Activated naive CD8-positive, alpha-beta T cell treated with anti-CD3 and anti-CD28 coated beads, Interleukin-2, amount 50 U/mL, for 16 hours (primary cell): ENCODE measurements at regions not wholly inside any gene's neighbourhood (a gene's known extent, or its start where the extent isn't known, plus 50 kb on each side); places are given as distances from the start of the nearest gene placed in this dataset.

Experiments used
- DNase-seq: peaks from one replicate; pipeline ENCODE4 v3.0.0-alpha.2; 2020; ENCODE audit warnings: low read depth, low spot score

DNA sequence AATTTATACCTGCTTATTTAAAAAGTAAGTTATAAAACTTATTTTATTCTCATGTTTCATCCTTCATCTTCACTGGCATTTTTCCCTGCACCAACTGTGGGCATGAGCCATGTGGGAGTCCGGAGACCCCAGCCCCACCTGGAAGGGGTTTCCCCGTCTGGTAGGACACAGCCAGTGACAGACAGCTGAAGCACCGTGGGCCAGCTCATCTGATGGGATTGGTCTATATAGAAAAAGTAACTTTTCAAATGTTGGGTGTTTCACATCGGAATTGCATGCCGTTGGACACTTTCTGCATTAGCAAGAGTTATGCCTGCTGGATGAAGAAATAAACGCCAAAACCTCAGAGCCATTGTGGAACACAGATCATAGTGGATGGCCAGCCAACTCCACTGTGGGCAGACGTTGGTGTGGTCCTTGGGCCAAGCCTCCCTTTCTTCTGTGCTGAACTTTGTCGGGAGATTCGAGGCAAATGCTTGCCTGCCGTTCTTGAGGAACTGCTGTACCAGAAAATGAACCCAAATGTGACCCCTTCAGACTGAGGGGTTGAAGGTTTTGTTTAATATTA, 1329.3 kb downstream of the TBC1D22A start:
- no peak for DNase-seq

DNA sequence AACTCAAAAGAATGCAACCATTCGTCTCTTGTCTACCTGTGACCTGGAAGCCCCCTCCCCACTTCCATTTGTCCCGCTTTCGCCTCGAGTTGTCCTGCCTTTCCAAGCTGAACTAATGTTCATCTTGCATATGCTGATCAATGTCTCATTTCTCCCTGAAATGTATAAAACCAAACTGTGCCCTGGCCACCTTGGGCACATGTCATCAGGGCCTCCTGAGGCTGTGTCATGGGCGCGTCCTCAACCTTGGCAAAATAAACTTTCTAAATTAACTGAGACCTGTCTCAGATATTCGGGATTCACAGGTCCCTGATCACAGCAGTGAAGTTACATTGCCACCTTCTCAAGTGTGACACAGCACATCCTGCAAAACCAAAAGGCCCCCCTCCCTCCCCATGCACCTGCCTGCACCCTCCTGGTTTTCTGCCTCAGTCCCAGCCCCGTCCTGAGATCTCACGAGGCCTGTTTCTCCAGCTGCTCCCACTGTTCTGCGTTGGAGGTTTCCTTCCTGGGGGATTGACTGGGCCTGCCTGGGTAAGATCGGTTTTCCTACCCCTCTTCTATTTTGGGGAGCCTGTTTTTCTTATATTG, 1328.7 kb downstream of the TBC1D22A start:
- no peak for DNase-seq

DNA sequence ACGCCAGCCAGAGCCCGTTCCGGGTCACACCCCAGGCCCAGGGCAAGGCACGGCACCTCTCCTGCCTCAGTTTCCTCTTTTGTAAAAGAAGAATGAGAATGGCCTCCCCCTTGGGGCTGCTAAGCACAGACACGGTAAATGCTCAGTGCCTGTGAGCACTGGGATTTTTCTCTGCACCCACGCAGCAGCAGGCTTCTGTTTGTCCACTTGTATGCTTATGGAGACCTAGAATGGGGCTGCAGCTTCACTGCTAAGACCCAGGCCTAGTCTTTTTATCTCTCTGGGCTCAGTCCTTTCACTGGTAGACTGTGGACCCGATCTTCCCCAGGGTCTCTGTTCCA, 1327.9 kb downstream of the TBC1D22A start:
- DNase-seq = no peak

DNA sequence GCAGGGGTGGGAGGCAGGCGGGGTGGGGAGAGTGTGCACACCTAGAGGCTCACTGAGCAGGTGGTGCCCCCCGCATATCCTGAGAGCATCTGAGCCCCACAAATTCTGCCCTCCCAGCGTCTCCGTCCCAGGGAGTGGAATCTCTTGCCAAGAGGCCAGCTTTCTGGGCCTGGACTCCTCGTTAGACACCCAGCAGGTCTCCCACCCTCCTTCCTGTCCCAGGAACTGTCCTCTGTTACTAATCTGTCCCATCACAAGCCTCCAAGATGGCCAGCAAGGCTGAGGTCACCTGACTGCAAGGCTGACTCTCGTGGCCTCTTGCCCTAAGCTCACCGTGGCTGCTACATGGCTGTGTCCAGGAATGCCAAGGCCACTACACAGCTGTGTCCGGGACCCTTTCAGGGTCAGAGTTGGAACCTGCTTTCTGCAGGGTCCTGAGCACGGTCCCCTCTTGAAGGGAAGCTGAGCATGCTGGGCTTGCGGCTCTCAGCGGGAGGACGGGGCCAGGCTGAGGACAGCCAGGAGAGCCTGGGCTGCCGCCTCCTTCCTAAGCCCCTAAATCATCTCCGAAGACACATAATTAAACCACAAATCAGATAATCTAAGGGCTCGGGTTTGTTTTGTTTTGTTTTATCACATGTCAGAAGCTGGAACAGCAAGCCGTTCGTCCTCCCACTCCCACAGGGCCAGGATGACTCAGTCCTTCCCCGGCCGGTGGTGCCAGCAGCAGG, 1327.3 kb downstream of the TBC1D22A start:
- no peak for DNase-seq

GRCh38 chr22:48088926-48089536, 1326.6 kb downstream of the TBC1D22A start:
- no peak for DNase-seq

- no peak for DNase-seq
Measured at GRCh38 chr22:48088251-48088650, 1325.8 kb downstream of the TBC1D22A start.

DNA sequence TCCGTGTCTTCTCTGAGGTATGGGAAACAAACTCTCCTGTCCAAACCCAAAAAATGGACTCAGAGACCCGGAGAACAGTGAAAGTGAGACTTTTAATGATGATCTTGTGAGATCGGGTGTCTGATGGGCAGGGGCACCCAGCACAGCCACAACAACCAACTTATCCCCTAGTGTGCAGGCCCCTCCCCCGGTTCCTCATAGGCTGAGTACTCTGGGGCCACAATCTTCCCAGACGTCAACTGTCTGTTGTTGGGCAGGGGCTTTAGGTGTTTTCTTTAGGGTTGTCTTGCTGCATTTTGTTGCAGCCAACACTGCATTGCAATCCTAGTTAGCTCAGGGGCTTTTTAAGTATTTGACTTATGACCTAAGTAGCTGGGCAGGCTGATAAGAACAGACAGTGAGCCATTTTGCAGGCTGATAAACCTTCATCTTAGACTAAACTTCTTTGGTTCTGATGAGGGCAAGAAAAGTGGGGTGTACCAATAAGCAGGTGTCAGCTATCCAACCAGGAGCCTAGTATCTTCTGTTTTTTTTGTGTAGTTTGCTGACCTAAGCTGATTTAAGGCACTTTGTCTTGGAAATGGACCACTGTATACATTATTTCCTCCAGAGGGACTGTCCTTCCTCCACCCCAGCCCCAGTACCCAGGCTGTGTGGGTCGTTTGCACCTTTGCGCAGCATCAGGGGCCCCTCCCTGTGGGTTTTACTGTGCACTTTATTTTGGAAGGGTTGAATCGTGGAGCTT, 1323.6 kb downstream of the TBC1D22A start:
- DNase-seq = no peak

- no peak for DNase-seq
Measured at GRCh38 chr22:48084729-48085050, 1322.2 kb downstream of the TBC1D22A start.

GRCh38 chr22:48084041-48084728, 1321.7 kb downstream of the TBC1D22A start:
- DNase-seq = no peak

GRCh38 chr22:48083502-48083901, 1321.1 kb downstream of the TBC1D22A start:
- no peak for DNase-seq

DNA sequence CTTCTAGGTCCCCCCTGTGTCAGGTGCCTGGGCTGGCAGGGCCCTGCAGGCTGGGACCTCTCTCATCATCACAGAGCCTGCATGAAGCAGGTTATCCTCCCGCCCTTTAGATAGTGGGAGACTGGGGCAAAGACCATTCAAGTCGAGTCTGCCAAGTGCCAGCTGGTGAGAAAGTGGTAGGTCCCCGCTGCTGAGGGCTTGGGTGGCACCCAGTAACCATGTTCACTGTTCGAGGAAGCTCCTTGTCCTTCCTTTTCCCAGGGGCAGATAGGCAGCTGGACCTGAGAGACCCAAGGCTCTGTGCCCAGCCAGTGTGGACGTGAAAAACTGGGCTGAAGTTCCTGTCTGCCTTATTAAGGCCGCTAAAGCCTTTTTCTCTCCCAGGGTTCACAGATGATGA, 1319.8 kb downstream of the TBC1D22A start:
- DNase-seq = no peak

DNA sequence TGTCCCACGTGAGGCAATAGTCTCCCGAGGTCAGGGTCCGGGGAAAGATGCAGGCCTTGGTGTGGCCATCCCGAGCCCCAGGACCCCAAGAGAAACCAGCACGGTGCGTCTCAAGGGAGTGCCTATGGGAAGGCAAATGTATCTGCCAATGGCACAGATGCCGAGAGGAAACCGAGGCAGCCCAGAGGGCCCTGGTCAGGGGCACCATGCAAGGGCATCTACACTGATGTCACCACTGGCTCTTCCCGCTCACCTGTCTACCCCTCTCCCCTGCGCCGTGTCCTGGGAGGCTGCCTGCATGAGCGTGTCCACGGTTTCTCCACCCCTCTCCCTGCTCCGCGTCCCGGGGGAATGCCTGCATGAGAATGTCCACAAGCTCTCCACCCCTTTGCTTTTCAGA, 1318.8 kb downstream of the TBC1D22A start:
- DNase-seq = no peak

DNA sequence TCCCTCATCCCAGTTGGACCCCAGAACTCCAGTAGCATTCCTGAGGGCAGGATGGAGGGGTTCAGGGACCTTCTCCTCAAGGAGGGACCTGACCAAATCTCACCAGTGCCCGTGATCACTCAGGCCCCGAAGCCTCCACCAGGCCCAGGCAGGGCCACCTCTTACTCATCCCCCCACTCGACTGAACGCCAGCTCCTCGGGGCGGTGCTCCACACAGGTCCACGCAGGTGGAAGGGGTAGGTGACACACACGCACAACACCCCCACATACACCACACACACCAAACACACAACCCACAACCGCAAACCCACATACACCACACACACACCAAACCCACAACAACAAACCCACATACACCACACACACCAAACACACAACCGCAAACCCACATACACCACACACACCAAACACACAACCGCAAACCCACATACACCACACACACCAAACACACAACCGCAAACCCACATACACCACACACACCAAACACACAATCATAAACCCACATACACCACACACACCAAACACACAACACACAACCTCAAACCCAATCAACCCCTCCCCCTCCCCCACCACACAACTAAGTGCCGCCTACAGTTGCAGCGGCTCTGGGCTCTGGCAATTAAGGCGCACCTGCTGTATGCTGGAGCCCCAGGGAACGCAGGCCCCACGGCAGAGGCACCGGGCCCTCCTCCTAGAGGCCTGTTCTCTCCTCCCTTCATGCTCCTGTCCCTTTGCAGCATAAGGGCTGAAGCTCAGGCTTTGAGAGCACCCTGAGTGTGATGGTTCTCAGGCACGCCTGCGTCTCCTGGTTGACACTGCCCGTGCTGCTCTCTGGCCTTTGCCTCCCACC, 1318.1 kb downstream of the TBC1D22A start:
- DNase-seq = no peak

- DNase-seq = no peak
Measured at GRCh38 chr22:48079505-48080290, 1317.2 kb downstream of the TBC1D22A start.

- DNase-seq = no peak
Measured at GRCh38 chr22:48078825-48079224, 1316.4 kb downstream of the TBC1D22A start.

DNA sequence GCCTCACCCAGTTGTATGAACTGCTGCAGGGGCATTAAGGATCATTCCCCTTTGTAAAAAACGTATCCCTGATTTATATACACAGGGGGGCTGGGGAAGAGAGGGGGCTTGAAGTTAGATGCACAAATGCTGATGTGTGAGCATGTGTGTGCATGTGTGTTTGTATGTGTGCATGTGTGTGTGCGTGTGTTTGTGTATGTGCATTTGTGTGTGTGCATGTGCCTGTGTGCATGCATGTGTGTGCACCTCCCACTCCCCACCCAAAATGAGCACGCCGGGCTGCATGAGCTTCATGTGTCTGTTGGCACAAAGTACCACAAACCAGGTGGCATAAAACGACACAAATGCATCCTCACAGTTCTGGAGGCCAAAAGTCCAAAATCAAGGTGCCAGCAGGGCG, 1315.2 kb downstream of the TBC1D22A start:
- no peak for DNase-seq

- no peak for DNase-seq
Measured at GRCh38 chr22:48076008-48076407, 1313.6 kb downstream of the TBC1D22A start.

DNA sequence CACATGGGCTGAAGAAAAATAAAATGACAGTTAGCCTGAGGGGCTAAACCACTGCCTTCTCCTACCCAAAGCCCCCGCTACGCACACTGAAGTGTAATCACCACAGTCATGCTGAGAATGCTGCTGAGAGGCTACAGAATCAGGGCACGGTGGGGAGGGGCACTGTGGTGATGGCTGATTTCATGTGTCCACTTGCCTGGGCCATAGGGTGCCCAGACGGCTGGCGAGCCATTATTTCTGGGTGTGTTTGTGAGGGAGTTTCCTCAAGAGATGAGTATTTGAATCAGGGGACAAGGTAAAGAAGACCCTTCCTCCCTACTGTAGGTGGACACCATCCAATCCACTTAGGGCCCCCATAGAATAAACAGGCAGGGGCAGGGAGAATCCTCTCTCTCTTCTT, 1313.2 kb downstream of the TBC1D22A start:
- DNase-seq = no peak

DNA sequence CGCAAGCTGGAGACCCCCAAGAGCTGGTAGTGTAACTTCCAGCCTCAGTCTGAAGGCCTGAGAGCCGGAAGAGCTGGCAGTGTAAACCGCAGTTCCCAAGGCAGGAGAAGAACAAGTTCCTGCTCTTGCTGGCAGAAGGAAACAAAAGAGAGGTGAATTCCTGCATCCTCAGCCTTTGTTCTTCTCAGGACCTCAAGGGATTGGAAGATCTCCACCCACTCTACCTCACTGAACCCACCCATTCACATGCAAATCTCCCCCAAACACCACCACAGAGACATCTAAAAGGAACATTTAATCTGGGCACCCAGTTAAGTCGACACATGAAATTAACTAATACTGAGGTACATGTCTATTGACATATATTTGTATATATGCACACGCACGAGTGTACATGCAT, 1310.3 kb downstream of the TBC1D22A start:
- no peak for DNase-seq

DNA sequence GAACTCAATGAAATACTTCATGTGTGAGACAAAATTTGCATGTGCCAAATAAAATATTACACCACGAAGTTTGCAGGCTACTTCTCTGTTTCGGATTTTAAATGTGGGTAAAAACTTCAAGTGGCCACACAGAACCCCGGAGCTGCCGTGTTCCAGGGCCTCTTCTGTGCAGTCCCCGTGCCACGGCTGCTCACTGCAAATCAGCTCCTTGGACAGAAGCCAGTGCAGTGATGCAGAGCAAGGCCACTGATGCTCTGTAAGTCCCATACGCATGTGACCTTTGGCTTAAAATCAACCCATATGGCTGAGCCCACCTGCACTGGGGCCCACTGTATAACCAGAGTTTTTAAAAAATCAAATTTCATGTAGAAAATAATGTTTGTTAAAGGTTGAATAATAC, 1309.4 kb downstream of the TBC1D22A start:
- no peak for DNase-seq
